ENCODE measurements at regions not wholly inside any gene's neighbourhood (a gene's known extent, or its start where the extent isn't known, plus 50 kb on each side); places are given as distances from the start of the nearest gene placed in this dataset.

- TF ChIP-seq POLR2A (IDR thresholded peaks at IDR 0.05): no peak
- TF ChIP-seq, protein P1, sequence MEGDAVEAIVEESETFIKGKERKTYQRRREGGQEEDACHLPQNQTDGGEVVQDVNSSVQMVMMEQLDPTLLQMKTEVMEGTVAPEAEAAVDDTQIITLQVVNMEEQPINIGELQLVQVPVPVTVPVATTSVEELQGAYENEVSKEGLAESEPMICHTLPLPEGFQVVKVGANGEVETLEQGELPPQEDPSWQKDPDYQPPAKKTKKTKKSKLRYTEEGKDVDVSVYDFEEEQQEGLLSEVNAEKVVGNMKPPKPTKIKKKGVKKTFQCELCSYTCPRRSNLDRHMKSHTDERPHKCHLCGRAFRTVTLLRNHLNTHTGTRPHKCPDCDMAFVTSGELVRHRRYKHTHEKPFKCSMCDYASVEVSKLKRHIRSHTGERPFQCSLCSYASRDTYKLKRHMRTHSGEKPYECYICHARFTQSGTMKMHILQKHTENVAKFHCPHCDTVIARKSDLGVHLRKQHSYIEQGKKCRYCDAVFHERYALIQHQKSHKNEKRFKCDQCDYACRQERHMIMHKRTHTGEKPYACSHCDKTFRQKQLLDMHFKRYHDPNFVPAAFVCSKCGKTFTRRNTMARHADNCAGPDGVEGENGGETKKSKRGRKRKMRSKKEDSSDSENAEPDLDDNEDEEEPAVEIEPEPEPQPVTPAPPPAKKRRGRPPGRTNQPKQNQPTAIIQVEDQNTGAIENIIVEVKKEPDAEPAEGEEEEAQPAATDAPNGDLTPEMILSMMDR (IDR thresholded peaks at IDR 0.05): no peak
- no peak for TF ChIP-seq POLR2AphosphoS5 (IDR thresholded peaks at IDR 0.05)
- TF ChIP-seq EP300 (IDR thresholded peaks at IDR 0.05): no peak
- Histone ChIP-seq H3K27me3 (no peaks in the 10 kb centered on the region), H3K9me3 (no peaks in the 10 kb centered on the region), H3K4me1 (no peaks in the 10 kb centered on the region), H3K36me3 (no peaks in the 10 kb centered on the region), H3K4me3 (no peak overlapping the region), H3K27ac (no peak overlapping the region)
- ATAC-seq: no peak
- WGBS, 2 donors (ENCODE audit: low coverage in 1 of 2): 91 to 94% methylated on average over 2 of the region's 2 CpGs
Observed at GRCh38 chr2:40543381-40543780, 91.5 kb upstream of the SLC8A1 start.

DNA sequence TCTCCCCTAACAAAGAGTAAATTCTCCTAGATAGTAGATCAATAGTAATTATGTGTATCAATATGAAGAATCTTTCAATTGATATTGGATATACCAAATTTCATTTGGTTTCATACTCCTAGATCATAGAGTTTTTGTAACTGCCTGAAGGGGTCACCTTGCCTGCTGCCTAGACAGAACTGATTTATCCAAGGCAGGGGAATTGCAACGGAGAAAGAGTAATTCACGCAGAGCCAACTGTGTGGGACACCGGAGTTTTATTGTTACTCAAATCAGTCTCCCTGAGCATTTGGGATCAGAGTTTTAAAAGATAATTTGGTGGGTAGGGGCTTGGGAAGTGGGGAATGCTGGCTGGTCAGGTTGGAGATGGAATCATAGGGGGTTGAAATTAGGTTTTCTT, 92.2 kb upstream of the SLC8A1 start:
- WGBS, 2 donors (ENCODE audit: low coverage in 1 of 2): 86 to 90% methylated on average over 3 of the region's 3 CpGs
- no peak for ATAC-seq
- no peak overlapping the region for H3K27ac ChIP-seq
- no peaks in the 10 kb centered on the region for H3K4me1 ChIP-seq
- H3K4me3 ChIP-seq: no peak overlapping the region
- TF ChIP-seq POLR2A (IDR thresholded peaks at IDR 0.05) (no peak), EP300 (IDR thresholded peaks at IDR 0.05) (no peak), POLR2AphosphoS5 (IDR thresholded peaks at IDR 0.05) (no peak)
- TF ChIP-seq, protein P1 (IDR thresholded peaks at IDR 0.05): no peak
- H3K27me3 ChIP-seq: no peaks in the 10 kb centered on the region
- no peaks in the 10 kb centered on the region for H3K9me3 ChIP-seq
- no peaks in the 10 kb centered on the region for H3K36me3 ChIP-seq

DNA sequence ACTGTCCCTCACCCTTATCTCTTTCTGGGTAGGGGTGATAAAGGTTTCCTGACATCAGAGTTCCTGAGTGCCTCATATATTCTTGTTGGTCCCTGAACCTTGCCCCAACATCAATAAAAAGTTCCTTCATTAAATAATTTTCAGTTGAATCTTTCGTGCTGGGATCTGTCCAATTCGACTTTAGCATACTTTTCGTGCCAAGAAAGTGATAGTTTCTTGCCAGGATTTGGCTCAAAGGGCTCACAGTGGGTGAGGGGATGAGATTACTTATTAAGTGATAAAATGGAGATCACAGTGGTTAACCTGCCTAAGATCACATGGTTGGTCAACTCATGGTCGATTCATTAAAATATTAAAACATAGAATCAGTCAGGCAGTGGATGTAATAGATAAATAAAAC, 93.8 kb upstream of the SLC8A1 start:
- H3K27ac ChIP-seq: no peak overlapping the region
- no peak overlapping the region for H3K4me3 ChIP-seq
- H3K27me3 ChIP-seq: no peaks in the 10 kb centered on the region
- WGBS, 2 donors (ENCODE audit: low coverage in 1 of 2): 85 to 86% methylated on average over 1 to 4 of the region's 4 CpGs
- no peaks in the 10 kb centered on the region for H3K4me1 ChIP-seq
- TF ChIP-seq EP300 (IDR thresholded peaks at IDR 0.05) (no peak), POLR2A (IDR thresholded peaks at IDR 0.05) (no peak), POLR2AphosphoS5 (IDR thresholded peaks at IDR 0.05) (no peak)
- TF ChIP-seq, protein P1 (IDR thresholded peaks at IDR 0.05): no peak
- no peaks in the 10 kb centered on the region for H3K36me3 ChIP-seq
- no peaks in the 10 kb centered on the region for H3K9me3 ChIP-seq
- ATAC-seq: no peak

GRCh38 chr2:40546439-40547191, 94.7 kb upstream of the SLC8A1 start:
- Histone ChIP-seq H3K36me3 (no peaks in the 10 kb centered on the region), H3K4me3 (no peak overlapping the region), H3K9me3 (no peaks in the 10 kb centered on the region), H3K27ac (no peak overlapping the region), H3K4me1 (no peaks in the 10 kb centered on the region), H3K27me3 (no peaks in the 10 kb centered on the region)
- ATAC-seq: no peak
- TF ChIP-seq EP300 (IDR thresholded peaks at IDR 0.05) (no peak), POLR2AphosphoS5 (IDR thresholded peaks at IDR 0.05) (no peak), POLR2A (IDR thresholded peaks at IDR 0.05) (no peak)
- TF ChIP-seq, protein P1 (IDR thresholded peaks at IDR 0.05): no peak
- WGBS, 2 donors (ENCODE audit: low coverage in 1 of 2): 71 to 76% methylated on average over 8 of the region's 8 CpGs

DNA sequence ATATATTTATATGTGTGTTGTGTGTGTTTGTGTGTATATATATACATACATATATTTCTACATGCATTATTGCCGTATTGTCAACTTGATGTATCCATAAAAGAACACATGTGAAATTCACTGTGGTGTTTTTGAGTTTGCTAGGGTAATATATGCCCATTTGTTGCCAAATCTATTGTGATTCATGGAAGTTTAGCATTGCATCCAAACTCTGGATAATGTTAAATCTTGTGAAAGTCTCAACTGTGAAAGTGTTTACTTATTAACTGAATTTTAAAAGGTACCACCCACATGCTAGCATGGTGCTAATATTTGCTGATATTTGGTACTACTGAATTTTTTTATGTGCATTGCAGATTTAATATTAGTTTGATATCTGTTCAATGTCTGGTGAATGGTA, 96.6 kb upstream of the SLC8A1 start:
- H3K27ac ChIP-seq: no peak overlapping the region
- no peaks in the 10 kb centered on the region for H3K36me3 ChIP-seq
- no peak overlapping the region for H3K4me3 ChIP-seq
- TF ChIP-seq POLR2AphosphoS5 (IDR thresholded peaks at IDR 0.05) (no peak), EP300 (IDR thresholded peaks at IDR 0.05) (no peak)
- ATAC-seq: no peak
- no peaks in the 10 kb centered on the region for H3K9me3 ChIP-seq
- 100% methylated on average over 1 of the region's 1 CpG for WGBS, 2 donors (ENCODE audit: low coverage in 1 of 2)
- H3K4me1 ChIP-seq: no peaks in the 10 kb centered on the region
- no peaks in the 10 kb centered on the region for H3K27me3 ChIP-seq
